ENCODE measurements at regions not wholly inside any gene's neighbourhood (a gene's known extent, or its start where the extent isn't known, plus 50 kb on each side); places are given as distances from the start of the nearest gene placed in this dataset.
A peak's percentile ranks its signal among the peaks of the same experiment; 100 is the strongest.

DNA sequence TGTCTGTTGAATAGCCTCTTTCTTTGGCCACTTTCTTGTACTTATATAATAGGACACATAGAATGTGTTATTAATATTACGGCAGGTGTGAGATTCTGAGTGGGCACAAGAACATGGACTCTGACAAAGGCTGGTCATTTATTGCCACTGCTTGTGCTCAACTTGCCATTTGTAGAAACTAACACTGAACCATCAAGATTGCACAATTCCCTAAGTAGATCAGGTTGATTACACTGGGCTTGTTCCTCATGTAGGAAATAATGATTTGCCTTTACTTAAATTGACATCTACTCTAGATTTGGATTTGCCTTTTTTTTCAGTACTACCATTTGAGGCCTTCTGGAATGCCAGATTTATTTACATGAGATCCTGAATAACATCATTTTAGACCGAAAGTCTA lies 342.7 kb upstream of the CWC22 start:
- DNase-seq, result no peak

DNA sequence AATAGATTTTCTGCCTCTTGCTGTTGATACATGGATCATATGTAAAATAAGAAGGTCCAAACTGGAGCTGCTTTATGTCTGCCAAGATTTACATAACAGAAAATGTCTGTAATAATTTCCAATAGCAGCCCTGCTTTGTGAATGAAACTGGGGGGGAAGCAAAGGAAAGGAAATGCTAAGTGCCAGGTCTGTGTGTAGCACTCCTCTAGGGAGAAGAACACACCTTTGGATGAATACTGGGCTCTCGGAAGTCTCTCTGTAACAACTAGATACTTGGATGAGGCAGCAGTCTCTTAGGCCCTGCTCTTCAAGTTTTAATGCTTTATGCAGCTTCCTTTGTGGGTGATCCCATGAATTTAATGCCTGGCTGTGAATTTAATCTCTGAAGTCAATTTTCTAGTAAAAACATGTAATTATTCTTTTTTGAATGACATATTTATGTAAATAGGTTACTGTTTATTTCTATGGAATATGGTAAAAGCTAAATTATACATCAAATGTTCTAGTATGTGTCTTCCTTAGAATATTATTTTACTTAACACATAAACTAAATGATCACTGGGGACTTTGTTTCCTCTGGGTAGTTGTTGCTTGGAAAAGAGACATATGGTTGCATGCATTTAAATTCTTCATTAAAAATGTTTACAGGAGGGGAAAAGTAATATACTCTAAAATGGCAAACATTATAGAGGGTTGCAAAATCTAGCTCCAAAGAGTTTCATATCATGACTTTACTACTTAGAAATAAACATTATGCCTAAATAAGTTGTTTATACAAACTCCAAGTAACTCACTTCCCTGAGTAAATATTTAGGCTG lies 336.6 kb upstream of the CWC22 start:
- DNase-seq, result no peak

DNA sequence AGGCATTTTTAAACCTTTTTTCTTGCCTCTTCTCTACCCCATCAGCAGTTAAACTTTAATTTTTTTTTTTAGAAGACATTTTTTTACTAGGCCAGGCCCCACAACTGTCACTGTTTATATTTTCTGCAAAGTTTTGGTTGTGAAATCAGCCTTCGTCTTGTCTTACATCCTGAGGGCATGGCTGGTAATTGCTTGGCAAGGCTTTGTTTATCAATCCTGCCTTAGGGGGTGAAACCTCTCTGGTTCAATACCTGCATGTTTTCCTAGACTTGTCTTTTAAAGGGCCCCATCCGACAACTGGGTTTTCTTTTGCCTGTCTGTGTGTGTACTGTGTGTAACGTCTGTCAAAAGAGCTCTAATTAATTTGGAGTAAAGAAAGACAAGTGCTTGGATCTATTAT lies 330.0 kb upstream of the CWC22 start:
- DNase-seq, result no peak

- DNase-seq, result no peak
Observed at GRCh38 chr2:180336550-180336949, 329.5 kb upstream of the CWC22 start.

DNA sequence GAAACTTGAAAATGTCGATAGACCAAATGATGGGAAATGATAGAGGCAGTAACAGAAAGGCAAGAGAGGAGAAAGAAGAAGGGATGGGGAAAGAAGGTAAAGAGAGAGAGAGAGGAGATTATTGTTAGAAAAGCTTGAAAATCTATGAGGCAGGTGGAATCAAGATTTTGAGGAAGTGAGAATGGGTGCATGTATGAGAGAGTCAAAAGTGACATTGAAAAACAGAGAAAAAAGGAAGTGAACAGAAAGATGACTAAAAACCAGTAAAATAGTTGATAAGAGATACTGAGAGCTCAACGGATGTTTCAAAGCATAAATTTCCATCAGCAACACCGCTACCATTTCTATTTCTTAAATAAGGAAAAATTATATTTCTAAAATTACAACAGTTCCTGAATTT lies 327.4 kb upstream of the CWC22 start:
- DNase-seq, result no peak

DNA sequence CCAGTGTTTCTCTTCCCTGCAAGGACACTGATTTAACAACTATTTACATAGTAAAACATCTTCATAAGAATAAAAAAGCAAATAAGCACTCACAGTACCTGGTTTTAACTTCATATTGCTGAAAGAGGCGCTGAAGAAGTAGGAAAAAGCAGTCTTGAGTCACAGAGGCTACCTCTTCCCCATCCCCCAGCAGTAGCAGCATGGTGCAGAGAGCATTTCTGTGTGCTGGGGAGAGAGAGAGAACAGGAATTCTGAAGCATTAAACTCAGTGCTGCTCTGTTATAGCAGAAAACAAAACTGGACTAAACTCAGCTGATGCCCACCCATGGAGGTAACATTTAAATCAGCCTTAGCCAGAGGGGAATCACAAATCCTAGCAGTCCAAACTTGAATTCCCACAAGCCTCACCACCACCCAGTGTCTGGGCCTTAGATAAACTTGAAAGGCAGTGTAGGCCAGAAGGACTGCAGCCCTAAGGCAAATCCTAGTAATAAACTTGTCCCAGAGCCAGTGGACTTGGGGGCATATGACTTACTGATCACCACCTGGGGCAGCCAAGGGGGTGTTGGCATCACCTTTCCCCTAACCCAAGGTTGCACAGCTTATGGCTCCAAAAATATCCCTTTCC lies 321.8 kb upstream of the CWC22 start:
- no peak for DNase-seq

- DNase-seq, result no peak
Observed at GRCh38 chr2:180327185-180327584, 320.1 kb upstream of the CWC22 start.

DNA sequence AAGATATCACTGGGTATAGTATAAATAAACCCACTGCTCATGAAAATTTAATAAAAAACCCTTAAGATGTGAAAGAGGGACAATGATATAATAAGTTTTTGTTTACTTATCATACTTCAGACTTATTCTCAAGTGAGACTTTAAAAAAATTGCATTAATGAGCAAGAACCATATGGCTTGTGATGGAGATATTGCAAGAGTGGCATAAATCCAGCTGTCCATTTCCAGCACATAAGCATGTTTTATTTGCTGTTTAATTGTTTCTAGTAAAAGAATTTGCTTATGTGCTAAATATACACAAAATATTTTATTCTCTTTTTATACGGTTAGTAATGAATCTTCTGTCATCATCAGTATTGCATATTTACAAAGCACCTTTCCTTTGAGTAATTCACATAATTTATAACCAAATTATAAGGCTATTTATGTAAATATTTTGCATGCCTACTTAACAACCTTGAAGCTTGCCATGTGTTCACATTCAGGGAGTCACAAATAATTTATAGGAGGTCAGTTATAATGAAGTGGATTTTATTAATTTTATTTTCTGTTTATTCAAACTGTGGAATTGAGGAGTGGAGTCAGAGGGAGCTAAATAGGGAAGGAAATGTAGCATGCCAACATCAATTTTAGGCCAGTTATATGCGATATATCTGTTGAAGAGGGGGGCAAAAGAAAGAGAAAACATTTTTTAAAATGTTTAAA lies 318.5 kb upstream of the CWC22 start:
- DNase-seq, result no peak

DNA sequence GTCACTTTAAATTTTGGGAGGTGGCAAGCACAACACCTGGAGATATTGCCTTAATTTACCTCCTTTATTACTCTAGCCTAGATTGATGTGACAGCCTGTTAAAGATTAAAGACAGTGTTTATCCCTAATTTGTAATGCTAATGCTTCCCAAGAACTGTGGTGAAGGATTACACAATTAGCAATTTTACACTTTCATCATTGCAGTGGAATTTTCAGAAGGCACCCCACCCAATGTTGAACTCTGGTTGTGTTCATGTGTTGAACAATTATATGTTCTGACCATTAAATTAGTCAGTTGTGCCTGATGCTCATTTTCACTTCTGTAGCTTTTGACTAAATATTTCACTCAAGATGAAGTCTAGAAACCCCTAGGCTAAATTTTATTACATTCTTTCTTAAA lies 317.1 kb upstream of the CWC22 start:
- DNase-seq, result no peak

DNA sequence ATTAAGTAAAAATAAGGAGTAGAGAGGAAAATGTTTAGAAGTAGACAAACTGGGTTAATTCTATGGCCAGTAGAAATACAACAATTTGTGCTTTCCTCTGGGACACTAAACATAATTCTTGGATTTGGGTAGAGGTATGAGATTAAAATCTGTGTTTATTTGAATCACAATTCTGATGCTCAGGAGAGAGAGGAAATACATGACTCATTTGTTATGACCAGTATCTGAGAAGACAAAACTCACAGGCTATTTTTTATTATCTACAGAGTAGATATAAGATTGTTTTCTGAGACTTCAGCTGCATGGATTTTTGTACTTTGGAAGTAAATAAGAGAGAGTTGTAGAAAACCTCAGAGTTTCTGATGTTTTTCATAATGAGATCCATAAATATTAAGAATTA lies 315.7 kb upstream of the CWC22 start:
- peak in 1 of 2 experiments; percentile 10 for DNase-seq

DNA sequence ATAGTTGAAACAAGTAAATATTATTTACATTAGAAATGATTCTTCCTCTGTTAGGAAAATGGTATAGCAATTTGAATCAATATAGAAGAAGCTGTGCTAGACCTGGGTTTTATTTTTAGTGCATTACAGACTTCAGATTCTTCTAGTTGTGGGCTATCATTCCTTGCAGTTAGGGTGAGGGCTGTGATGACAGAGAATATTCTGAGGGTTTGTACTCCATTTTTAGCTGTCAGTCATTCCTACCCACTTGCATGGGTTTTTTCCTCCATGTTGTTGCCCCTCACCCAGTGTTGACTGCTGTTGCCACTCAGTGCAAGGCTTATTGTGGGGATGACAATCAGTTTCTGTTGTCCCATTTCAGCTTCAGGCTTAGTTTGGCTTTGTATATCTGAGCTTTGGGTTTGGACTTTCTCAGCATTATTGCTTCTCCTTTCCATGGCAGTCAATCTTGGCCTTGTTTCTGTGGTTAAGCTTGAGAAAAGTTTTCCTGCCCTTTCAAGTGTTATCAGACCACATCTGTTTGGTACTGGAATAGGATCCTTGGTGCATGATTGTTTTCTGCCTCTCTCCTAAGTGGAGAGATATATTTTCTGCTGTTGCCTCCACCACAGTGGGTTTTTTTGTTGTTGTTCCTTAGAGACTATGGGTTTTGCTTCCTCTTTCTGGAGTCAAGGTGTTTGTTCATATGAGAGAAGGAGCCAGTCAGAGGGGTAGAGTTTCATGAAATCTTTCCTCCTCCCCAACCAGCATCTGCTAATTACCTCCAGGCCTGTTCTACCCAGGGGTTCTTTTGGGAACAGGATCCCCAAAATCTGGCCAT lies 312.7 kb upstream of the CWC22 start:
- no peak for DNase-seq

- DNase-seq, result no peak
Observed at GRCh38 chr2:180314086-180314485, 307.0 kb upstream of the CWC22 start.

GRCh38 chr2:180312542-180312941 lies 305.4 kb upstream of the CWC22 start:
- DNase-seq, result no peak

- no peak for DNase-seq
Observed at GRCh38 chr2:180307096-180307495, 300.0 kb upstream of the CWC22 start.

DNA sequence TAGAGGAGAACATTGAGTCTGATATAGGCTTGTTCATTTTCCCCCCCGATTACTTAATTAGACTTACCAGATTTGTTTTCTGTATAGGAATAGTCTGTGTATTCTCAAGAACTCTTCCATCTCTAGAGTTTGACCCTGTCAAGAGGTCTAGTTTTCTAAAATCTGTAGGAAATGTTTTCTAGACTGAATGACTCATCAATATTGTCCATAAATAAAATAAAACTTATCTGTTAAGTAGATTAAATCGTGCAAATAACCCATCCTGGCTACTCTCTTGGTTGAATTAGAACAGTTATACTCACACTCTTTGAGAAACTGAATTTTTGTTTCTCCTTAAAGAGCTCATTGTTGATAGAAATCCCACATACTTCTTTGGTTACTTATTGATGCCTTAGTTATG lies 299.2 kb upstream of the CWC22 start:
- DNase-seq, result no peak

GRCh38 chr2:180291552-180292421 lies 284.7 kb upstream of the CWC22 start:
- DNase-seq, result peak in 1 of 2 experiments; percentile 34

DNA sequence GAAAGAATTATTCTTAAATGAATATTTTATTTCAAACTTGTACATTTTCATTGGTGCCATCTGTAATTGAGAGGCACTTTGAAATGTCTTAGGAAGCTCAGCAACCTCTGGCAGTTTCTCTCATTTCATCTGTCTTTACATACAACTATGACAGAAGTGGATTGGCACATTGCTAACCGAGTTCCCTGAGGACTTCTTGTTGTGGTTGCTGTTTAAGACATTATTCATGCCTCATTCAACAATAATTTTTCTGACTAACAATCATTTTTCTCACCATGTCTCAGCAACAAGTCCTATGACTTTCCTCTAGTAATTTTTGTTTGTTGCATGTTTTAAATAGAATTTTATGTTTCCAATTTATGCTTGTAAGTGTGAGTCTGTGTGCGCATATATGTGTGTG lies 284.0 kb upstream of the CWC22 start:
- DNase-seq, result peak in 1 of 2 experiments; percentile 33

DNA sequence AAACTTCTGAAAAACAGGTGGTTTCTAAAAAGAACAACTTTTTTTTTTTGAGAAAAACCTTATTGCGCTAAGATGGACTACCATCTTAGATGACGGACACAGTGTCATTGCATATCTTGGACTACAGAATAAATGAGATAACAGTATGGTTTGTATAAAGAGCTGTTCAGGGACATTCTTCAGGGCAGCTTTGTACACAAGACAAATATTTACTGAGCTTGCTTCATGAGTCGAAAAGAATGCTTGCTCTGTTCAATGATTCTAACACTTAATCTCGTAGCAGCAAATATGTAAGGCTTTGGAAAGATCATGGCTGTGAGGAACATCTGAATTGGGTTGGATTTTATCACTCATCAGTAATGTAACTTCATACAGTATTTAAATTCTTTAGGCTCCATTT lies 282.5 kb upstream of the CWC22 start:
- DNase-seq, result no peak

DNA sequence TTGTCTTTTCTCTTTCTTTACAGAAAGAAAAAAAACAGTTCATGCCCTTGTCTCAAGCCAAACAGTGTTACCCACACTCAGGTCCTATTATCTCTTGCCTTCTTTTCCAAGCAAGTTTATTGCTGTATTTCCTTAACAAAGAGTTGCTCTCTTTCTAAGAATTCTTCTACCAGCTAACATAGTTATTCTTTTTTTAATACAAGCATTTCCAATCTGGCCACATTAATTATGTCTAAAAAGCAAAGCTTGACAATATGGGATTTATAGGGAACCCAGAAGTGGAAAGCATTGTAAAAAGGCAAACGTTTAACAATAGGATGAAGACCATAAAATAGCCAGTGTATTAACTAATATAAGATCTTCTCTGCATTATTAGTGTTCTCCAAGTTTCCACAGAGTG lies 272.5 kb upstream of the CWC22 start:
- no peak for DNase-seq

GRCh38 chr2:180276733-180277132 lies 269.6 kb upstream of the CWC22 start:
- DNase-seq, result no peak

DNA sequence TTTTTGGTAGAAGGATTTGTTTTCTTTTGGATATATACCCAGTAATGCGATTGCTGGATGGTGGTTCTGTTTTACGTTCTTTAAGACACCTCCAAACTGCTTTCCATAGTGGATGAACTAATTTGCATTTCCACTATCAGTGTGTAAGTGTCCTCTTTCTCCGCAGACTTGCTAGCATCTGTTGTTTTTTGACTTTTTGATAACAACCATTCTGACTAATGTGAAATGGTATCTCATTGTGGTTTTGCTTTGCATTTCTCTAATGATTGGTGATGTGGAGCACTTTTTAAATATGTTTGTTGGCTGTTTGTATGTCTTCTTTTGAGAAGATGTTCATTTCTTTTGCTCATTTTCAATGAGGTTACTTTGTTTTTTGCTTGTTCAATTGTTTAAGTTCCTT lies 260.9 kb upstream of the CWC22 start:
- DNase-seq, result no peak

DNA sequence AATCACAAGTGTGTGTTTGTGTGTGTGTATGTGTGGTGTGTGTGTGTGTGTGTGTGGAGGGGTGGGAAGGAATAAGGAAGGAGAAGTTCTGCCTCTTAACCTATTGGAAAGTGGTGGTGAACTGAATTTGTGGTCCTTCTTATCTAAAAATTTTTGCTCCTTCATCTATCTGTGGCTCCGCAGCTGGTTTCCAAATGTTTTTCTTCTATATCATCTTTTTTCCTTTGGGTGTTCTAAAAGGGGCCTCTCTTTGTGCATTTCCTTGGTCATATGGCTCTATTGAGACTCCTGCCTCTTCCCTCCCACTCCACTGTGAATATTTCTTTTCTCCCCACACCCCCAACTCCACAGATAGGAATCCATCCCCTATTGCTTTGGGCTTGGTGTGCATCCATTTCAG lies 254.9 kb upstream of the CWC22 start:
- no peak for DNase-seq

Measured in SW 1271 (cell line).